HG03558 (cell line): ENCODE measurements at regions not wholly inside any gene's neighbourhood (a gene's known extent, or its start where the extent isn't known, plus 50 kb on each side); places are given as distances from the start of the nearest gene placed in this dataset.

Source experiments
- ATAC-seq: cut with Tn5 transposase; IDR thresholded peaks from one replicate; pipeline ENCODE4 v1.9.1; 2021; ENCODE audit warnings: moderate number of reproducible peaks; ENCODE audit not compliant: unreplicated experiment; ENCODE audit errors: extremely low read depth

GRCh38 chr9:116075191-116075590 is 78.4 kb upstream of the PAPPA start:
- no peak for ATAC-seq

GRCh38 chr9:116078640-116079039 is 75.0 kb upstream of the PAPPA start:
- no peak for ATAC-seq

GRCh38 chr9:116080561-116080960 is 73.0 kb upstream of the PAPPA start:
- ATAC-seq: no peak

GRCh38 chr9:116081435-116082115 is 72.0 kb upstream of the PAPPA start:
- no peak for ATAC-seq

- no peak for ATAC-seq
These were observed 69.8 kb upstream of the PAPPA start for GRCh38 chr9:116083837-116084236.

GRCh38 chr9:116084497-116084896 is 69.1 kb upstream of the PAPPA start:
- no peak for ATAC-seq

GRCh38 chr9:116087246-116087645 is 66.3 kb upstream of the PAPPA start:
- no peak for ATAC-seq

- no peak for ATAC-seq
These were observed 65.8 kb upstream of the PAPPA start for GRCh38 chr9:116087751-116088194.

- no peak for ATAC-seq
These were observed 65.2 kb upstream of the PAPPA start for GRCh38 chr9:116088396-116088795.

- ATAC-seq: no peak
These were observed 63.4 kb upstream of the PAPPA start for GRCh38 chr9:116090030-116090770.

GRCh38 chr9:116094846-116095245 is 58.7 kb upstream of the PAPPA start:
- ATAC-seq: no peak

GRCh38 chr9:116095403-116095802 is 58.2 kb upstream of the PAPPA start:
- ATAC-seq: no peak

GRCh38 chr9:116096046-116096445 is 57.5 kb upstream of the PAPPA start:
- no peak for ATAC-seq

GRCh38 chr9:116096853-116097252 is 56.7 kb upstream of the PAPPA start:
- ATAC-seq: no peak

GRCh38 chr9:116098476-116098875 is 55.1 kb upstream of the PAPPA start:
- ATAC-seq: no peak

GRCh38 chr9:116099821-116100220 is 53.8 kb upstream of the PAPPA start:
- no peak for ATAC-seq

GRCh38 chr9:116100711-116101121 is 52.9 kb upstream of the PAPPA start:
- ATAC-seq: no peak

- ATAC-seq: no peak
These were observed 52.1 kb upstream of the PAPPA start for GRCh38 chr9:116101516-116101915.

- no peak for ATAC-seq
These were observed 51.0 kb upstream of the PAPPA start for GRCh38 chr9:116102596-116102995.
